SK-N-SH treated with all-trans-retinoic acid at 6 μM for 48 hours (cell line): ENCODE measurements at regions not wholly inside any gene's neighbourhood (a gene's known extent, or its start where the extent isn't known, plus 50 kb on each side); places are given as distances from the start of the nearest gene placed in this dataset.

Experiments
- ZFP30 ChIP-seq: fragments of 450-650 bp; formaldehyde crosslinking; IDR thresholded peaks from 2 replicates; pipeline ENCODE4 v1.5.0; 2022; ENCODE audit warnings: mild to moderate bottlenecking, moderate library complexity
- ZNF565 ChIP-seq: fragments of 450-650 bp; formaldehyde crosslinking; conservative IDR thresholded peaks from 2 replicates; pipeline ENCODE4 v1.5.0; 2020; ENCODE audit warnings: low read depth, mild to moderate bottlenecking, moderate library complexity
- ZNF8 ChIP-seq: fragments of 450-650 bp; formaldehyde crosslinking; IDR thresholded peaks from 2 replicates; pipeline ENCODE4 v1.5.0; 2020; ENCODE audit warnings: mild to moderate bottlenecking, moderate library complexity
- TF ChIP-seq, protein P1 (sequence below): fragments of 250-450 bp; sonication (Bioruptor Pico); IDR thresholded peaks from 2 replicates; pipeline ENCODE4 v1.8.0; 2020; ENCODE audit warnings: mild to moderate bottlenecking, moderate library complexity, borderline replicate concordance
- TF ChIP-seq, protein P2 (sequence below): fragments of 250-450 bp; sonication (Bioruptor Pico); IDR thresholded peaks from 2 replicates; pipeline ENCODE4 v1.5.1; 2020; ENCODE audit warnings: low read depth, mild to moderate bottlenecking, moderate library complexity

DNA sequence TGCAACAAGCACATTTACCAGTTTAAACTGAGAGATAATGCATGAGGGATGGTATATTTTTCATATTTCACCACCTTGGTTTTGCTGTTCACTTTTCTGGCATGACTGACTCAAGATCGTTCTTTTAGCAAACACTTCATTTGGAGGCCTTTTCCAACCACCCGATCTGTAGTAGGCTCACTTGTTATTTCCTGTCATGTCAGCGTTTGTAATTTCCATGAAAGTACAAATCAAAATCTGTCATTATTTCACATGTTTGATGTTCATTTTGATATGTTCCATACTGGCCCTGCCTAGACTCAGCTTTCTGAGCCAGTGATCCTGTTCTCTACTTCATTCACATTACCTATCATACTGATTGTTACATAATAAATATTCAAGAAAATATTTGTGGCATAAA, 1888.3 kb upstream of the PCDH7 start:
- TF ChIP-seq, protein P1, sequence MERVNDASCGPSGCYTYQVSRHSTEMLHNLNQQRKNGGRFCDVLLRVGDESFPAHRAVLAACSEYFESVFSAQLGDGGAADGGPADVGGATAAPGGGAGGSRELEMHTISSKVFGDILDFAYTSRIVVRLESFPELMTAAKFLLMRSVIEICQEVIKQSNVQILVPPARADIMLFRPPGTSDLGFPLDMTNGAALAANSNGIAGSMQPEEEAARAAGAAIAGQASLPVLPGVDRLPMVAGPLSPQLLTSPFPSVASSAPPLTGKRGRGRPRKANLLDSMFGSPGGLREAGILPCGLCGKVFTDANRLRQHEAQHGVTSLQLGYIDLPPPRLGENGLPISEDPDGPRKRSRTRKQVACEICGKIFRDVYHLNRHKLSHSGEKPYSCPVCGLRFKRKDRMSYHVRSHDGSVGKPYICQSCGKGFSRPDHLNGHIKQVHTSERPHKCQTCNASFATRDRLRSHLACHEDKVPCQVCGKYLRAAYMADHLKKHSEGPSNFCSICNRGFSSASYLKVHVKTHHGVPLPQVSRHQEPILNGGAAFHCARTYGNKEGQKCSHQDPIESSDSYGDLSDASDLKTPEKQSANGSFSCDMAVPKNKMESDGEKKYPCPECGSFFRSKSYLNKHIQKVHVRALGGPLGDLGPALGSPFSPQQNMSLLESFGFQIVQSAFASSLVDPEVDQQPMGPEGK = no peak
- TF ChIP-seq ZNF565 (CRISPR knock-in tag) (no peak), ZFP30 (CRISPR knock-in tag) (no peak), ZNF8 (CRISPR knock-in tag) (no peak)
- TF ChIP-seq, protein P2, sequence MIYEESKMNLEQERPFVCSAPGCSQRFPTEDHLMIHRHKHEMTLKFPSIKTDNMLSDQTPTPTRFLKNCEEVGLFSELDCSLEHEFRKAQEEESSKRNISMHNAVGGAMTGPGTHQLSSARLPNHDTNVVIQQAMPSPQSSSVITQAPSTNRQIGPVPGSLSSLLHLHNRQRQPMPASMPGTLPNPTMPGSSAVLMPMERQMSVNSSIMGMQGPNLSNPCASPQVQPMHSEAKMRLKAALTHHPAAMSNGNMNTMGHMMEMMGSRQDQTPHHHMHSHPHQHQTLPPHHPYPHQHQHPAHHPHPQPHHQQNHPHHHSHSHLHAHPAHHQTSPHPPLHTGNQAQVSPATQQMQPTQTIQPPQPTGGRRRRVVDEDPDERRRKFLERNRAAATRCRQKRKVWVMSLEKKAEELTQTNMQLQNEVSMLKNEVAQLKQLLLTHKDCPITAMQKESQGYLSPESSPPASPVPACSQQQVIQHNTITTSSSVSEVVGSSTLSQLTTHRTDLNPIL = no peak
